HG02943 (cell line): ENCODE measurements at regions not wholly inside any gene's neighbourhood (a gene's known extent, or its start where the extent isn't known, plus 50 kb on each side); places are given as distances from the start of the nearest gene placed in this dataset.

Source experiments
- ATAC-seq: cut with Tn5 transposase; IDR thresholded peaks from one replicate; pipeline ENCODE4 v1.9.1; 2021; ENCODE audit warnings: mild to moderate bottlenecking, low read depth, moderate library complexity; ENCODE audit not compliant: unreplicated experiment

DNA sequence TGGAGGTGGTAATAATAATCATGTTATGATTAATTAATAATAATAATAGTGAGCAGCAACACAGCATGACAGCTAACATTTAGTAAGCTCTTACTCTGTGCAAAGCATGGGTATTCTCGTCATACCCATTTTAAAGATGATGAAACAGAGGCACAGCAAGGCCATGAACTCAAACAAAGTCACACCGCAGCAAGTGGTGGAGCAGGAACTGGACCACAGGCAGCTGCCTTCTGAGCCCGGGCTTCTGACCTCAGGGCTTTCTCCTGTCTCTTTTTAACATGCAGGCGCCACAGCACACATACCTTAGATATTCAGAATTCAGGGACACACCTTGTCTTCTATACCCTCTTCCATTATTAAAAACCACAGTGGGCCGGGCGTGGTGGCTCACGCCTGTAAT lies 50.7 kb upstream of the SPATA12 start:
- no peak for ATAC-seq

- no peak for ATAC-seq
These were observed 51.1 kb upstream of the SPATA12 start for GRCh38 chr3:57009367-57009766.

GRCh38 chr3:57007521-57008460 lies 52.7 kb upstream of the SPATA12 start:
- ATAC-seq: no peak

DNA sequence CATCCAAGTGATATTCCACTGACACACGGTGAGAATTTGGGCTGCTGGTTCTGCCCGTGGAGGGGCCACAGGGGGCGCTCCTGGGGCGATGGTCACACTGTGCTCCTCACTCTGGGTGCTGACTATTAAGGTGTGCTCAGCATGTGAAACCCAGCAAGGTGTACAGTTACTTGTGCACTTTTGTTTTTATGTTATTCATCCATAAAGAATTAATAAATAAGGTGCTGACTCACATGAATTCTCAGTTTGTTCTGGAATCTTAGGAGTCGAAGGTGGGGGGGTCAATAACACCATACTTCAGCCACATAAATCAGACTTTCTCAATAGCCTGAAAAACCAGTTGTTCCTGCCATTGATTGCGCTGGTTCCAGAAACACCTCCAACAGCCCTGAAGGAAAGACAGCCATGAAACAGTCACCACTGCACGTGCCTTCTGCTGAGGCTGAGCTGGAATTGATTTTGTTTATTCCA lies 53.5 kb upstream of the SPATA12 start:
- no peak for ATAC-seq

- no peak for ATAC-seq
These were observed 54.2 kb upstream of the SPATA12 start for GRCh38 chr3:57006179-57006657.

GRCh38 chr3:57004229-57004628 lies 56.2 kb upstream of the SPATA12 start:
- ATAC-seq: no peak

GRCh38 chr3:57003676-57004075 lies 56.8 kb upstream of the SPATA12 start:
- no peak for ATAC-seq

DNA sequence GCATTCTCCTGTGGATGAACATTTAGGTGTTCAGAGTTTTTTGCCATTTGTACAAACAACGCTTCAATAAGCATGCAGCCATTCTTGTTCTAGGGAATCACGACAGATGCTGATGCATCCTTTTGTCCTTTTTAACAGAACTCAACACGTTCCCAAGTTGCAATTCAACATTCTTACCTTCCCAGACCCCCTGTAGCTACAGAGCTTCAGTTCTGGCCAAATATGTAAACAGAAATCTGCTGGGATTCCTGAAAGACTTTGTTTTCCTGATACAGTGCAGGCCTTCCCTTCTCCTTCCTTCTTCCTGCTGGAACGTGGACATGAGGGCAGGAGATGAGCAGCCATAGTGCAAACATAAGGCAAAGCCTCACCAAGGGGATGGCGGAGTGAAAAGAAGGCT lies 59.1 kb upstream of the SPATA12 start:
- no peak for ATAC-seq

DNA sequence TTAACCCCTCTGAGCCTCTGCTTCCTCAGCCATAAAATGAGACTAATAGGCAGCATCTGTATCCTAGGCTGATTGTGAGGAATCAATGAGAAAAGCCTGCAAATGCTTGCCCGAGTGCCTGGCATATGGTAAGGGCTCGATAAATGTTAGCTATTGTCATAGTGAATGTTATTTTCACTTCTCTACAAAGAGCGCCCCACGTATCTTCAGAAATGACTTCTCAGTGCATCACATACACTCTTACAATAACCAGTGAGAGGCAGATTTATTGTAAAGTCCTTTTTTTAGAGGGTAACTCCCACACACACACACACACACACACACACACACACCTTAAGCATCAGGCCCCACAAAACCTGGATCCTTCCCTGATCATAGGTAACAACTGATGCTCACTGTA lies 60.5 kb upstream of the SPATA12 start:
- no peak for ATAC-seq

- no peak for ATAC-seq
These were observed 60.9 kb upstream of the SPATA12 start for GRCh38 chr3:56999547-56999946.

GRCh38 chr3:56998076-56998529 lies 62.4 kb upstream of the SPATA12 start:
- ATAC-seq: no peak

- no peak for ATAC-seq
These were observed 62.8 kb upstream of the SPATA12 start for GRCh38 chr3:56997675-56998074.

GRCh38 chr3:56997041-56997440 lies 63.4 kb upstream of the SPATA12 start:
- ATAC-seq: no peak

- no peak for ATAC-seq
These were observed 66.1 kb upstream of the SPATA12 start for GRCh38 chr3:56994391-56994790.

DNA sequence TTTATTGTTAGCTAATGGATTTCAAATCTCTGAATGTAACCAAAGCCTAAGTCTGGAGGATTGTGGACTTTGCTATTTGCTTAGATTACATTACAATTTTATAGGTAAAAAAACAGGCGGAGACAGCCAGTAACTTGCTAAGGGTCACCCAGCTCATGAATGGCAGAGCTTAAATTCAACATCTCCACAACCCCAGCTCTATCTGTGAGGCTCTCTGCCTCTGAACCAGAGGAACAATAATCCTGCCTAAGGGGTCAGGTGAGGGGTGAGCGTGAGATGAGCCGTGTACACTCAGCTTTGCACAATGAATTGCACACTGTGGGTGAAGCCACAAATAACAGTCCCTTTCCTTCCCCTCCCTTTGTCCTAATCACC lies 69.8 kb upstream of the SPATA12 start:
- ATAC-seq: no peak

DNA sequence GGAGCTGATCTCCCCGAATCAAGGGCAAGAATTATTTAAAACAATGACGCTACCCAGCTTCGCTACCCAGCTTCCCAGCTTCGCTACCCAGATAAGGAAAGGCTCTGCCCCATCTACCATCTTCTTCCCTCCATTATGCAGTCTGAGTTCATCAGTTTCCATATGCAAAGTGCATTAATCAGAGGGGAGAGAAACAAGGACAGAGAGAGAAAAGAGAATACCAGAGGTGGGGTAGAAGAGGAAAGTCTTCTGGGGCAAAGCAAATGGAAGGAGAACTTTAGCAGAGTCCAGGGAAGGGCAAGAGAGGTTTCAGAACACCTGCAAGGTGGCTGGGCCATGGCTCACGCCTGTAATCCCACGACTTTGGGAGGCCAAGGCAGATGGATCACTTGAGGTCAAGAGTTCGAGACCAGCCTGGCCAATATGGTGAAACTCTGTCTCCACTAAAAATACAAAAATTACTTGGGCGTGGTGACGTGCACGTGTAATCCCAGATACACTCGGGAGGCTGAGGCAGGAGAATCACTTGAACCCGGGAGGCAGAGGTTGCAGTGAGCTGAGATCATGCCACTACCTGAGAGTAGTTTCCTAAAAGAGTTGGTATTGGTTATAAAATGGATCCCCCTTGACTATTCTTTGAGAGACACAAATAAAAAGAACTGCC lies 70.4 kb upstream of the SPATA12 start:
- ATAC-seq: no peak

DNA sequence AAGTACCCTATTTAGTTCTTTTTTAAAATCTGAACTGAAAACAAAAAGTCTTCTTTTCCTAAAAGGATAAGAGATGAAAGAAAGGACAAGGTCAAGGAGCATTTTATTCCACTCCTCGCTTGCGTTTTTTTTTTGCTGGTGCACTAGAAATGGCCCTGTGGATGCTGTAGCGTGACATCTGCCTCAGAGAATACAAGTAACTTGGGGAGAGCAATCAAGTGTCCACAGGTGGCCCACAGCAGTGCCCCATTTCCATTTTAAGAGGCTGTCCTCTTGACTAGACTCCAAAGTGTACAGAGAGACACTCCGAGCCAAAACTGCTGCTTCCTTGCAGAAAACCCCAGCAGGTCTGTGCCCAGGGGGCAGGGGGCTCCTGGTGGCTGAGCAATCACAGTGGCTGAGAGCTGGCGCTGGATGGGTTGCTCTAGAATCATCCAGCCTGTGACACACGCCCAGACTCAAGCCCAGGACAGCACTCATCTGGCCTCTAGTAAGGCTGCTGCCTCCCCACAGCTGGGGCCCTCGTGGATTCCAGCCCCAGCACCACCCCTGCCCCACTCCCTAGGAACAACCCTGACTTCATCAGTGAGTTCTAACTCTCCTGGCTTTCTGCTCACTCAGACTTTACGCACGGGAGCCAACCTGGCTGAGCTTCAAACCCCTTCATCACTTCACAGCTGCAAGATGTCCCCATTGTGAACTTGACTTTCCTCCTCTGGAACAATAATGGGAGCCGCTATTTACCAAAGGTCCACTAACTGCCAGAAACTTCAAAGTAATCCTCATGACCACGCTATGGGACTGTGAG lies 71.1 kb upstream of the SPATA12 start:
- no peak for ATAC-seq

DNA sequence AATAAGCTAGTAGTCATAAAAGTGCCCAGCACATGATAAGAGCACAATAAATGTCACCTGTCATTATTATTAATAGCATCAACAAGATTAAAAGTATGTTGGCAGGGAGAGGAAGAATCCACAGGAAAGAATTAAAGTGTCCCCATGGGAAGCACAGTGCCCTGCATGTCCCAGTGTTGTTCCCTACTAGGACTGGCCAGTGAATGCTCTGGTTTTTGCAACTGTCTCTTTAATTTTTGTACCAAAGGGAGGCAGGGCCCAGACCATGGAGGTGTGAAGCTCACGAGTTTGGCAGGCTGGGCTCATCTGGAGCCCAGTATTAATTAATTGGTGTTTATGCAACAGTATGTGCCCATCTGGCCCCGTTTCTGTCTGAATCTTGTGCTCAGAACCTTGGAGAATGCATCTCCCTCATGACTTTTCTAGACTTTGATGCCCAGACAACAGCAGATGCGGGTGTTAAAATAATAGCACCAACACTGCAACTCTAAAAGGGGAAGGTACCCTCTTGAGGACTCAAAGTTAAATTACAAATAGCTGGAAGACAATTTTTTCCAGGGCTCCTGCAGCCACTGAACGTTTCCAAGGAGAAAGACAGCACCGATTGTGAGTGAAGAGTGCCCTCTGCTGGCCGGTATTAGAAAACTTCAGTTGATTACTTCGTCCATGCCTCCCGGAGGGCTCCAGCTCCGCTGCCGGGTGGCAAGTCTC lies 71.9 kb upstream of the SPATA12 start:
- ATAC-seq: no peak

- no peak for ATAC-seq
These were observed 73.1 kb upstream of the SPATA12 start for GRCh38 chr3:56987238-56987895.

GRCh38 chr3:56986347-56986746 lies 74.1 kb upstream of the SPATA12 start:
- ATAC-seq: no peak
